Panc1 (cell line): ENCODE measurements at regions not wholly inside any gene's neighbourhood (a gene's known extent, or its start where the extent isn't known, plus 50 kb on each side); places are given as distances from the start of the nearest gene placed in this dataset.

ENCODE experiments used
- ATAC-seq: fragments of 200-7000 bp; cut with Tn5 transposase; 2 replicates; pipeline ENCODE4 v1.9.1; 2020; ENCODE audit warnings: mild to moderate bottlenecking, moderate library complexity
- BruUV-seq: library from RNA; stranded (reverse); fragments of 400-500 nt; replicated peaks from 2 replicates; lab custom pipeline; 2021; lab: Mats Ljungman, UMichigan
- CTCF ChIA-PET: fragments of 300-600 bp; sonication (Branson Sonifier 250); formaldehyde crosslinking; loops from one replicate; lab custom pipeline; 2022; ENCODE audit warnings: antibody characterized with exemption; lab: Charles Lee
- POLR2A ChIA-PET: fragments of 300-600 bp; sonication (Branson Sonifier 250); formaldehyde crosslinking; loops from one replicate; lab custom pipeline; 2022; ENCODE audit warnings: antibody characterized with exemption; lab: Charles Lee
- DNase-seq: peaks from one replicate; pipeline ENCODE4 v3.0.0-alpha.2; 2010; ENCODE audit warnings: low read depth, low spot score
- H3K27ac ChIP-seq: 2 replicates; pipeline ENCODE4 v1.5.1; 2011; ENCODE audit warnings: mild to moderate bottlenecking, low read length, inconsistent platforms
- H3K27me3 ChIP-seq: fragments of 200-500 bp; sonication (Bioruptor generic); 2 replicates; pipeline ENCODE4 v1.6.0; 2014; ENCODE audit warnings: low read length, inconsistent platforms; ENCODE audit not compliant: control insufficient read depth, insufficient read depth
- H3K36me3 ChIP-seq: fragments of 200-500 bp; sonication (Bioruptor generic); 2 replicates; pipeline ENCODE4 v1.5.1; 2014; ENCODE audit warnings: inconsistent platforms, mild to moderate bottlenecking, low read length, moderate library complexity; ENCODE audit not compliant: control insufficient read depth, insufficient read depth
- H3K4me1 ChIP-seq: 2 replicates; pipeline ENCODE4 v1.5.1; 2011; ENCODE audit warnings: inconsistent platforms, mild to moderate bottlenecking, low read length, moderate library complexity; ENCODE audit not compliant: control insufficient read depth, insufficient read depth
- H3K4me3 ChIP-seq, 2 experiments: 2 replicates each; pipeline ENCODE4 v1.5.1; 2011 to 2012; ENCODE audit warnings: low read depth in 2 of 2, low read length in 2 of 2, mild to moderate bottlenecking in 2 of 2, inconsistent platforms in 1 of 2, moderate library complexity in 1 of 2
- H3K9me3 ChIP-seq: fragments of 200-500 bp; sonication (Bioruptor generic); 2 replicates; pipeline ENCODE4 v1.5.1; 2014; ENCODE audit warnings: low read depth, mild to moderate bottlenecking, inconsistent platforms, low read length, moderate library complexity; ENCODE audit not compliant: control insufficient read depth, insufficient read depth
- POLR2AphosphoS5 ChIP-seq: IDR thresholded peaks from 2 replicates; pipeline ENCODE4 v1.6.1; 2012; ENCODE audit warnings: mild to moderate bottlenecking, low read depth, low read length, moderate library complexity
- SIN3A ChIP-seq: IDR thresholded peaks from 2 replicates; pipeline ENCODE4 v1.6.1; 2012; ENCODE audit warnings: low read depth, mild to moderate bottlenecking, low read length, moderate library complexity, borderline replicate concordance; ENCODE audit not compliant: insufficient read depth
- TCF7L2 ChIP-seq: IDR thresholded peaks from 2 replicates; pipeline ENCODE4 v1.6.1; 2011; ENCODE audit warnings: mild to moderate bottlenecking, low read depth, low read length, inconsistent platforms
- in situ Hi-C: cut with HindIII; loops from 2 replicates; pipeline ENCODE4 v1.10.0; 2016; ENCODE audit warnings: low sequenced_read_pairs, low pct_unique_long_range_greater_than_20kb
- intact Hi-C: fragments of 100-400 bp; cut with micrococcal nuclease; formaldehyde crosslinking; loops from one replicate; pipeline ENCODE4 v1.10.0; 2022; ENCODE audit not compliant: unreplicated experiment
- TF ChIP-seq, protein P1 (sequence below): fragments of 450-650 bp; IDR thresholded peaks from 2 replicates; pipeline ENCODE4 v1.5.1; 2017; ENCODE audit warnings: mild to moderate bottlenecking
- TF ChIP-seq, protein P2 (sequence below), 2 experiments: IDR thresholded peaks; 2 replicates each; pipeline ENCODE4 v1.6.1; 2011 to 2012; ENCODE audit warnings: low read depth in 2 of 2, control low read depth in 1 of 2, low read length in 1 of 2, mild to moderate bottlenecking in 1 of 2, moderate library complexity in 1 of 2; ENCODE audit not compliant: insufficient read depth in 1 of 2

DNA sequence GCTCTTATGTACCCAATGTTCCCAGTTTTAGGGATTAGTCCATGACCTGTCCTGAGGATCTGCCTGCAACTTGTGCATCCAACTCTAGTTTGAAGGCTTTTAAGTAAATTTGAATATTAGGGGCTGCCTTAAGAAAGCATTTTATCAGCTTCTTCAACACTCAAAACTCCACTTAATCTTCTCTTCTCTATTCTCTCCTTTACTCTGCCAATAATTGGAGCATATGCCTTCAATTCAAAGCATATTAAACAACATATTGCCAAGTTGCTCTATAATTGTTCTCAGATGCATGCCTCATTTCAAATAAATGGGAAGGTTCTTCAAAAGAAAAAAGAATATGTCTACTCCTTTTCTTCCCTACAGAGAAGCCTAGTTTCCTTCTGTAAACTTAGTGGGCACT lies 84.8 kb upstream of the NCKAP5 start:
- intact Hi-C loops (no loop called here), in situ Hi-C loops (no loop called here)
- H3K4me1 ChIP-seq = no peaks in the 10 kb centered on the region
- POLR2A ChIA-PET = no interaction called here
- TF ChIP-seq POLR2AphosphoS5 (no peak), SIN3A (no peak), TCF7L2 (no peak)
- TF ChIP-seq, protein P1, sequence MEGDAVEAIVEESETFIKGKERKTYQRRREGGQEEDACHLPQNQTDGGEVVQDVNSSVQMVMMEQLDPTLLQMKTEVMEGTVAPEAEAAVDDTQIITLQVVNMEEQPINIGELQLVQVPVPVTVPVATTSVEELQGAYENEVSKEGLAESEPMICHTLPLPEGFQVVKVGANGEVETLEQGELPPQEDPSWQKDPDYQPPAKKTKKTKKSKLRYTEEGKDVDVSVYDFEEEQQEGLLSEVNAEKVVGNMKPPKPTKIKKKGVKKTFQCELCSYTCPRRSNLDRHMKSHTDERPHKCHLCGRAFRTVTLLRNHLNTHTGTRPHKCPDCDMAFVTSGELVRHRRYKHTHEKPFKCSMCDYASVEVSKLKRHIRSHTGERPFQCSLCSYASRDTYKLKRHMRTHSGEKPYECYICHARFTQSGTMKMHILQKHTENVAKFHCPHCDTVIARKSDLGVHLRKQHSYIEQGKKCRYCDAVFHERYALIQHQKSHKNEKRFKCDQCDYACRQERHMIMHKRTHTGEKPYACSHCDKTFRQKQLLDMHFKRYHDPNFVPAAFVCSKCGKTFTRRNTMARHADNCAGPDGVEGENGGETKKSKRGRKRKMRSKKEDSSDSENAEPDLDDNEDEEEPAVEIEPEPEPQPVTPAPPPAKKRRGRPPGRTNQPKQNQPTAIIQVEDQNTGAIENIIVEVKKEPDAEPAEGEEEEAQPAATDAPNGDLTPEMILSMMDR = no peak
- no peaks in the 10 kb centered on the region; the same call in 1 of the 2 replicates for H3K9me3 ChIP-seq
- no peak for DNase-seq
- H3K27me3 ChIP-seq = no peaks in the 10 kb centered on the region
- H3K4me3 ChIP-seq = no peak overlapping the region
- no peak for ATAC-seq
- CTCF ChIA-PET = no interaction called here
- no peaks in the 10 kb centered on the region for H3K36me3 ChIP-seq
- no TSS peak for BruUV-seq
- no peak overlapping the region for H3K27ac ChIP-seq

DNA sequence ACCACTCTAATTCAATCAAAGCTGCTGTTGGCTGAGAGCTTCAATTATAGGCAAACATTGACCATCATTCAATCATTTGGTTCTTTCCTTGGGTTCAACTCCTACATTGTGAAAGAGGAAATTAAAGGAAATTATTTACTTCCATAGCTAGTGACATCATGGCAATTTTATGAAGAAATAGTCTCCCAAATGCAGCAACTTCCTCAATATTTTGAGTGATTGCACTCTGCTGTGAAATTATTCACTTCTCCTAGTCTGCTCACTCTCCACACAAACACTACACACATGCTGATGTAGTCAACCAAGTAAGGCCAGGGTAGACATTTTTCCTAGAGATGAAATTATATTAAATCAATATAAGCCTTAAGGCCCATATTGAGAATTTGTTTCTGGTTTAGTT lies 86.7 kb upstream of the NCKAP5 start:
- Histone ChIP-seq H3K27me3 (no peaks in the 10 kb centered on the region), H3K9me3 (no peaks in the 10 kb centered on the region), H3K27ac (no peak overlapping the region), H3K4me1 (no peaks in the 10 kb centered on the region), H3K4me3 (no peak overlapping the region), H3K36me3 (no peaks in the 10 kb centered on the region)
- intact Hi-C loops = no loop called here
- ChIA-PET CTCF (no interaction called here), POLR2A (no interaction called here)
- ATAC-seq (no peak), DNase-seq (no peak)
- TF ChIP-seq POLR2AphosphoS5 = no peak
- TF ChIP-seq, protein P1 = no peak
- no peak for TF ChIP-seq SIN3A
- TF ChIP-seq, protein P2, sequence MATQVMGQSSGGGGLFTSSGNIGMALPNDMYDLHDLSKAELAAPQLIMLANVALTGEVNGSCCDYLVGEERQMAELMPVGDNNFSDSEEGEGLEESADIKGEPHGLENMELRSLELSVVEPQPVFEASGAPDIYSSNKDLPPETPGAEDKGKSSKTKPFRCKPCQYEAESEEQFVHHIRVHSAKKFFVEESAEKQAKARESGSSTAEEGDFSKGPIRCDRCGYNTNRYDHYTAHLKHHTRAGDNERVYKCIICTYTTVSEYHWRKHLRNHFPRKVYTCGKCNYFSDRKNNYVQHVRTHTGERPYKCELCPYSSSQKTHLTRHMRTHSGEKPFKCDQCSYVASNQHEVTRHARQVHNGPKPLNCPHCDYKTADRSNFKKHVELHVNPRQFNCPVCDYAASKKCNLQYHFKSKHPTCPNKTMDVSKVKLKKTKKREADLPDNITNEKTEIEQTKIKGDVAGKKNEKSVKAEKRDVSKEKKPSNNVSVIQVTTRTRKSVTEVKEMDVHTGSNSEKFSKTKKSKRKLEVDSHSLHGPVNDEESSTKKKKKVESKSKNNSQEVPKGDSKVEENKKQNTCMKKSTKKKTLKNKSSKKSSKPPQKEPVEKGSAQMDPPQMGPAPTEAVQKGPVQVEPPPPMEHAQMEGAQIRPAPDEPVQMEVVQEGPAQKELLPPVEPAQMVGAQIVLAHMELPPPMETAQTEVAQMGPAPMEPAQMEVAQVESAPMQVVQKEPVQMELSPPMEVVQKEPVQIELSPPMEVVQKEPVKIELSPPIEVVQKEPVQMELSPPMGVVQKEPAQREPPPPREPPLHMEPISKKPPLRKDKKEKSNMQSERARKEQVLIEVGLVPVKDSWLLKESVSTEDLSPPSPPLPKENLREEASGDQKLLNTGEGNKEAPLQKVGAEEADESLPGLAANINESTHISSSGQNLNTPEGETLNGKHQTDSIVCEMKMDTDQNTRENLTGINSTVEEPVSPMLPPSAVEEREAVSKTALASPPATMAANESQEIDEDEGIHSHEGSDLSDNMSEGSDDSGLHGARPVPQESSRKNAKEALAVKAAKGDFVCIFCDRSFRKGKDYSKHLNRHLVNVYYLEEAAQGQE (IDR thresholded peaks at IDR 0.05; ENCODE audit: insufficient read depth in 1 of 2, low read depth in 2 of 2, low read length in 1 of 2) = no peak
- no peak for TF ChIP-seq TCF7L2
- no TSS peak for BruUV-seq
- in situ Hi-C loops = no loop called here
